GM20000 (cell line): ENCODE measurements at regions not wholly inside any gene's neighbourhood (a gene's known extent, or its start where the extent isn't known, plus 50 kb on each side); places are given as distances from the start of the nearest gene placed in this dataset.

Source experiments
- DNase-seq: peaks from one replicate; pipeline ENCODE4 v3.0.0; 2012; ENCODE audit warnings: low spot score
- TF ChIP-seq, protein P1 (sequence below): IDR thresholded peaks from 2 replicates; pipeline ENCODE4 v1.5.1; 2012; ENCODE audit warnings: mild to moderate bottlenecking, control low read depth; ENCODE audit errors: extremely low read depth, missing control alignments

DNA sequence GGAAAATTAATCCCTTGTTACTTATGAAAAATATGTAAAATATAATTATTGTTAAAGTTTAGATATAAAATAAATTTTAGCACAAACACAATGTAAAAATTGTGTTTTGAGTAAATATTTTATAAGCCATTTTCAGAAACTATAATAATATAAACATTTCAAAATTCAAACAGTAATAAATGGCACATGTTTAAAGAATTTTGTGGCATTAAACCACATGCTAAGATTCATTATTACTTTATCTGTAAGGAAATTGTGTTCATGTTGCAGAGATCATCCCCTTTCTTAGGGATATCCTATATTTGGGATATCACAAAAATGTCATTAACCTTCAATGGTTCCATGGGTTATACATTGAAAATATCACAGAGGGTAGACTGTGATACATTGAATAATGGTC lies 1044.3 kb downstream of the AMY1C start:
- TF ChIP-seq, protein P1, sequence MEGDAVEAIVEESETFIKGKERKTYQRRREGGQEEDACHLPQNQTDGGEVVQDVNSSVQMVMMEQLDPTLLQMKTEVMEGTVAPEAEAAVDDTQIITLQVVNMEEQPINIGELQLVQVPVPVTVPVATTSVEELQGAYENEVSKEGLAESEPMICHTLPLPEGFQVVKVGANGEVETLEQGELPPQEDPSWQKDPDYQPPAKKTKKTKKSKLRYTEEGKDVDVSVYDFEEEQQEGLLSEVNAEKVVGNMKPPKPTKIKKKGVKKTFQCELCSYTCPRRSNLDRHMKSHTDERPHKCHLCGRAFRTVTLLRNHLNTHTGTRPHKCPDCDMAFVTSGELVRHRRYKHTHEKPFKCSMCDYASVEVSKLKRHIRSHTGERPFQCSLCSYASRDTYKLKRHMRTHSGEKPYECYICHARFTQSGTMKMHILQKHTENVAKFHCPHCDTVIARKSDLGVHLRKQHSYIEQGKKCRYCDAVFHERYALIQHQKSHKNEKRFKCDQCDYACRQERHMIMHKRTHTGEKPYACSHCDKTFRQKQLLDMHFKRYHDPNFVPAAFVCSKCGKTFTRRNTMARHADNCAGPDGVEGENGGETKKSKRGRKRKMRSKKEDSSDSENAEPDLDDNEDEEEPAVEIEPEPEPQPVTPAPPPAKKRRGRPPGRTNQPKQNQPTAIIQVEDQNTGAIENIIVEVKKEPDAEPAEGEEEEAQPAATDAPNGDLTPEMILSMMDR: no peak
- DNase-seq: no peak

DNA sequence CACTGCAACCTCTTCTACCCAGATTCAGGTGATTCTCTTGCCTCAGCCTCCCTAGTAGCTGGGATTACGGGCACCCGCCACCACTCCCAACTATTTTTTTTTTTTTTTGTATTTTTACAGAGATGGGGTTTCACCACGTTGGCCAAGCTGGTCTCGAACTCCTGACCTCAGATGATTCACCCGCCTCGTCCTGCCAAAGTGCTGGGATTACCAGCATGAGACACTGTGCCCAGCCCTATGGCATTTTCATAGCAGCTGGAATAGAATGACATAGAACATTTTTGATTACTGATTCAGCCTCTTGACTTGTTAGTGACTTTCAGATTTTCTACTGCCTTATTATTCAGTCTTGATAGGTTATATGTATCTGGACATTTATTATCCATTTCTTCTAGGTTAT lies 1046.2 kb downstream of the AMY1C start:
- no peak for DNase-seq
- TF ChIP-seq, protein P1: no peak

GRCh38 chr1:104797982-104798381 lies 1048.3 kb downstream of the AMY1C start:
- TF ChIP-seq, protein P1: no peak
- DNase-seq: no peak

GRCh38 chr1:104801344-104801743 lies 1051.6 kb downstream of the AMY1C start:
- TF ChIP-seq, protein P1: no peak
- DNase-seq: no peak

GRCh38 chr1:104804147-104804546 lies 1054.4 kb downstream of the AMY1C start:
- DNase-seq: no peak
- TF ChIP-seq, protein P1: no peak

GRCh38 chr1:104807590-104807989 lies 1057.9 kb downstream of the AMY1C start:
- TF ChIP-seq, protein P1: no peak
- no peak for DNase-seq

DNA sequence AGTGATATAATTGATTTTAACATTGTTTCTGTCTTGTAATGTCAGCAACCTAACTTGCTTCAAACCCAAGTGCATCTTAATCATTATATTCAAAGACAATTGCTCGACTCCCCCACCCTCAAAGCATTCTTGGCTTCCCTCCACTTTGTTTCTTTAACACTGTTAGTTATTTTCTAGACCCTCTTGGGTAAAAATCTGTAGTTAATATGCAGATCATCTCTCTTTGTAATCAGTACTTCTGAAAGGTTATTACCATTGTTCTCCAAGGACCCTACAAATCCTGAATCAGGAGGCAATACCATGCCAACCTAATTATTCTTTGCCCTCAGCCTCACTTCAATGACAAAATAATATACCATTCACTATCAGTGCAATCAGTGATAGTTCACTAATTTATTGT lies 1075.7 kb downstream of the AMY1C start:
- TF ChIP-seq, protein P1: no peak
- DNase-seq: no peak
